HepG2 (cell line): ENCODE measurements at regions not wholly inside any gene's neighbourhood (a gene's known extent, or its start where the extent isn't known, plus 50 kb on each side); places are given as distances from the start of the nearest gene placed in this dataset.

ENCODE experiments used
- ATAC-seq: fragments of 200-7000 bp; cut with Tn5 transposase; 3 replicates; pipeline ENCODE4 v1.9.1; 2020; ENCODE audit warnings: mild to moderate bottlenecking, moderate library complexity
- BruUV-seq: library from RNA; stranded (reverse); fragments of 400-500 nt; replicated peaks from 2 replicates; lab custom pipeline; 2021; lab: Mats Ljungman, UMichigan
- CTCF ChIA-PET: fragments of 300-600 bp; formaldehyde crosslinking; extraction: SDS; loops from one replicate; lab custom pipeline; 2021; ENCODE audit warnings: low total read pairs, inconsistent platforms, low intra/inter-chr PET ratio; lab: Yijun Ruan, JAX
- POLR2A ChIA-PET: fragments of 350-600 bp; sonication (Branson Sonifier 250); formaldehyde crosslinking; loops from one replicate; lab custom pipeline; 2020; ENCODE audit warnings: antibody characterized with exemption, inconsistent platforms; lab: Yijun Ruan, JAX
- DNase-seq: peaks from one replicate; pipeline ENCODE4 v3.0.0-alpha.2; 2015; ENCODE audit warnings: low spot score
- FAIRE-seq: peaks from 3 replicates; lab custom pipeline; 2011; peaks lifted over from hg19 to GRCh38; lab: Jason Lieb, UNC
- H2AFZ ChIP-seq: one replicate; pipeline ENCODE4 v1.6.1; 2011; ENCODE audit warnings: low read length, inconsistent platforms
- H3K27ac ChIP-seq: fragments of 300-600 bp; 3 replicates; pipeline ENCODE4 v1.8.0; 2011; ENCODE audit warnings: mixed run types, mild to moderate bottlenecking, mixed read lengths, low read length, inconsistent platforms; ENCODE audit not compliant: insufficient read depth; ENCODE audit errors: extremely low read length
- H3K27me3 ChIP-seq, 2 experiments: fragments of 200-600 bp in 1 of 2; 2 replicates in 1 of 2; 3 replicates in 1 of 2; pipeline versions ENCODE4 v1.6.0 to v1.8.0; 2011; ENCODE audit warnings: low read length in 2 of 2, mild to moderate bottlenecking in 2 of 2, moderate library complexity in 2 of 2, inconsistent platforms in 1 of 2; ENCODE audit not compliant: insufficient read depth in 2 of 2, control insufficient read depth in 1 of 2
- H3K36me3 ChIP-seq, 2 experiments: fragments of 200-600 bp in 1 of 2; replicated peaks in 1 of 2; 2 replicates in 1 of 2; 3 replicates in 1 of 2; pipeline versions ENCODE4 v1.5.1 to v1.8.0; 2011; ENCODE audit warnings: low read length in 2 of 2, inconsistent platforms in 1 of 2; ENCODE audit not compliant: insufficient read depth in 2 of 2, control insufficient read depth in 1 of 2
- H3K4me1 ChIP-seq: 2 replicates; pipeline ENCODE4 v1.5.1; 2012; ENCODE audit warnings: low read length, inconsistent platforms; ENCODE audit not compliant: insufficient read depth
- H3K4me2 ChIP-seq: 2 replicates; pipeline ENCODE4 v1.6.0; 2011; ENCODE audit warnings: low read depth, low read length, inconsistent platforms
- H3K4me3 ChIP-seq, 3 experiments: fragments of 200-600 bp in 1 of 3; sonication (generic), shearing (Covaris generic) in 1 of 3; replicated peaks in 1 of 3; 2 replicates each; pipeline ENCODE4 v1.5.1; 2011 to 2016; ENCODE audit warnings: low read length in 3 of 3, inconsistent platforms in 2 of 3, low read depth in 2 of 3, mild to moderate bottlenecking in 2 of 3, control low read depth in 1 of 3, mixed read lengths in 1 of 3; ENCODE audit not compliant: insufficient read depth in 1 of 3
- H3K79me2 ChIP-seq: one replicate; pipeline ENCODE4 v1.6.1; 2011; ENCODE audit warnings: low read length, inconsistent platforms; ENCODE audit not compliant: insufficient read depth
- H3K9ac ChIP-seq: 2 replicates; pipeline ENCODE4 v1.6.0; 2011; ENCODE audit warnings: mild to moderate bottlenecking, low read depth, low read length, inconsistent platforms; ENCODE audit not compliant: insufficient read depth
- H3K9me3 ChIP-seq: 2 replicates; pipeline ENCODE4 v1.5.1; 2012; ENCODE audit warnings: mild to moderate bottlenecking, low read length
- H4K20me1 ChIP-seq: 2 replicates; pipeline ENCODE4 v1.6.0; 2011; ENCODE audit warnings: inconsistent platforms, mild to moderate bottlenecking, low read length, moderate library complexity; ENCODE audit not compliant: insufficient read depth
- GLI4 ChIP-seq: sonication (generic); formaldehyde crosslinking; IDR thresholded peaks from 2 replicates; pipeline ENCODE4 v1.5.1; 2020; ENCODE audit warnings: missing genetic modification reagents, mild to moderate bottlenecking, moderate library complexity, borderline replicate concordance
- NFATC3 ChIP-seq: sonication (generic); formaldehyde crosslinking; IDR thresholded peaks from 2 replicates; pipeline ENCODE4 v1.5.1; 2020; ENCODE audit warnings: mild to moderate bottlenecking, missing genetic modification reagents
- NR0B2 ChIP-seq: sonication (generic); formaldehyde crosslinking; IDR thresholded peaks from 2 replicates; pipeline ENCODE4 v1.4.0; 2020; ENCODE audit warnings: mild to moderate bottlenecking, missing genetic modification reagents
- ZBTB33 ChIP-seq: sonication (generic); formaldehyde crosslinking; IDR thresholded peaks from 2 replicates; pipeline ENCODE4 v1.4.0; 2020; ENCODE audit warnings: missing genetic modification reagents
- ZMYM2 ChIP-seq: sonication (generic); formaldehyde crosslinking; IDR thresholded peaks from 2 replicates; pipeline ENCODE4 v1.8.0; 2022; ENCODE audit warnings: mild to moderate bottlenecking, missing genetic modification reagents
- ZNF513 ChIP-seq: sonication (generic); formaldehyde crosslinking; conservative IDR thresholded peaks from 2 replicates; pipeline ENCODE4 v1.5.0; 2020; ENCODE audit warnings: missing genetic modification reagents
- ZNF598 ChIP-seq: sonication (generic); formaldehyde crosslinking; IDR thresholded peaks from 2 replicates; pipeline ENCODE4 v1.5.1; 2020; ENCODE audit warnings: mild to moderate bottlenecking, missing genetic modification reagents, borderline replicate concordance
- ZNF639 ChIP-seq: conservative IDR thresholded peaks from 2 replicates; pipeline ENCODE4 v1.6.1; 2018; ENCODE audit warnings: missing genetic modification reagents
- ZSCAN25 ChIP-seq: sonication (generic); formaldehyde crosslinking; IDR thresholded peaks from 2 replicates; pipeline ENCODE4 v1.8.0; 2022; ENCODE audit warnings: mild to moderate bottlenecking, missing genetic modification reagents
- WGBS: methylation state at CpG from one replicate; pipeline ENCODE4 v1.1.6; 2017; ENCODE audit warnings: low lambda C conversion rate; 5-methylcytosine and 5-hydroxymethylcytosine counted together
- in situ Hi-C: cut with HindIII; loops from 2 replicates; pipeline ENCODE4 v1.10.0; 2017; ENCODE audit warnings: low pct_unique_long_range_greater_than_20kb; ENCODE audit not compliant: extremely low pct_ligation_motif_present
- intact Hi-C: fragments of 100-400 bp; cut with micrococcal nuclease; formaldehyde crosslinking; loops from one replicate; pipeline ENCODE4 v1.10.0; 2022; ENCODE audit not compliant: unreplicated experiment
- TF ChIP-seq, protein P1 (sequence below): sonication (generic); formaldehyde crosslinking; IDR thresholded peaks from 2 replicates; pipeline ENCODE4; 2020; ENCODE audit warnings: missing genetic modification reagents, mild to moderate bottlenecking, borderline replicate concordance

DNA sequence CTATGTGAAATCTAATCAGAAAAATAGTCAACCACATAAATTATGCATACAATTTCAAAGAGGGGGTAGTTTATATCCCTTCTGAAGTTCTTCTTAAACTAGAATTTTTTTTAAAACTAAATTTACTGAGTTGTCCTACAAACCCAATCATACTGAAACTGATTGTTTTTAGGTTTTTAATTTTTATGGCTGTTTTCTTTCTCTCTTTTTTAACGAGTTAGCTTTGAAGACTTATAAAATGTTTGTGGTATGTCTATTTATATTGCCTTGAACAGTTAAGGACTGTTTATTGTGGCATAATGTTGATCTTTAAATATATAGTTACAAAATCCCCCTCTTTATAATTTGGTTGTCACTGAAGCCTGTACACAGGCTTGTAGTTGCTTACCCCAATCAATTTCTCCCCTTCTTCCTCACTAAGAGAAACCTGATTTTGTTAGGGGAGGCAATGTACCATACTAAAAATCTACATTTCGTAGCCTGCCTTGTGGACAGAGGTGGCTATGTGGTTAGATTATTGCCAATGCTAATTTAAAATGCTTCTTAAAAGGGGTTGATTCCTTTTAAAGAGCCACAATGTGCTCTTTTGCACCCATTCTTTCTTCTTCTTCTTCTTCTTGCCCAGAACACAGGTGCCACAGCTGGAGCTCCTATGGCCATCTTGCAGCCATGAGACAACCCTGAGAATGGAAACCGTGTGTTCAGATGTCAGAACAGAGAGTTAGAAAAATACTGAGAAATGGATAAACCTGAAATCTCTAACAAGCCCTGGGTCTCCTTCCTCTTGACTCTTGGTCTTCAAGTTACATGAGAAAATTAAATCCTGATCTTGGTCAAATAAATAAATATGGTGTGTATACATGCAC is 102.7 kb upstream of the ZNF827 start (continued):
- TF ChIP-seq ZNF598 (no peak), GLI4 (CRISPR knock-in tag) (no peak), NR0B2 (CRISPR knock-in tag) (no peak)

GRCh38 chr4:146040623-146041022 is 102.0 kb upstream of the ZNF827 start:
- no peak for FAIRE-seq
- CTCF ChIA-PET: no interaction called here
- no TSS peak for BruUV-seq

More at GRCh38 chr4:146040623-146041022, 102.0 kb upstream of the ZNF827 start:
- 0% methylated on average over 1 of the region's 1 CpG for WGBS
- Histone ChIP-seq H3K4me2 (no peak overlapping the region), H3K9me3 (no peaks in the 10 kb centered on the region), H3K27me3 (no peaks in the 10 kb centered on the region), H2AFZ (no peak overlapping the region), H4K20me1 (no peaks in the 10 kb centered on the region), H3K79me2 (no peaks in the 10 kb centered on the region), H3K36me3 (no peaks in the 10 kb centered on the region), H3K9ac (no peak overlapping the region), H3K27ac (no peak overlapping the region), H3K4me1 (no peaks in the 10 kb centered on the region), H3K4me3 (no peak overlapping the region)
- DNase-seq: no peak
- no peak for ATAC-seq
- intact Hi-C loops: no loop called here
- in situ Hi-C loops: no loop called here
- TF ChIP-seq, protein P1, sequence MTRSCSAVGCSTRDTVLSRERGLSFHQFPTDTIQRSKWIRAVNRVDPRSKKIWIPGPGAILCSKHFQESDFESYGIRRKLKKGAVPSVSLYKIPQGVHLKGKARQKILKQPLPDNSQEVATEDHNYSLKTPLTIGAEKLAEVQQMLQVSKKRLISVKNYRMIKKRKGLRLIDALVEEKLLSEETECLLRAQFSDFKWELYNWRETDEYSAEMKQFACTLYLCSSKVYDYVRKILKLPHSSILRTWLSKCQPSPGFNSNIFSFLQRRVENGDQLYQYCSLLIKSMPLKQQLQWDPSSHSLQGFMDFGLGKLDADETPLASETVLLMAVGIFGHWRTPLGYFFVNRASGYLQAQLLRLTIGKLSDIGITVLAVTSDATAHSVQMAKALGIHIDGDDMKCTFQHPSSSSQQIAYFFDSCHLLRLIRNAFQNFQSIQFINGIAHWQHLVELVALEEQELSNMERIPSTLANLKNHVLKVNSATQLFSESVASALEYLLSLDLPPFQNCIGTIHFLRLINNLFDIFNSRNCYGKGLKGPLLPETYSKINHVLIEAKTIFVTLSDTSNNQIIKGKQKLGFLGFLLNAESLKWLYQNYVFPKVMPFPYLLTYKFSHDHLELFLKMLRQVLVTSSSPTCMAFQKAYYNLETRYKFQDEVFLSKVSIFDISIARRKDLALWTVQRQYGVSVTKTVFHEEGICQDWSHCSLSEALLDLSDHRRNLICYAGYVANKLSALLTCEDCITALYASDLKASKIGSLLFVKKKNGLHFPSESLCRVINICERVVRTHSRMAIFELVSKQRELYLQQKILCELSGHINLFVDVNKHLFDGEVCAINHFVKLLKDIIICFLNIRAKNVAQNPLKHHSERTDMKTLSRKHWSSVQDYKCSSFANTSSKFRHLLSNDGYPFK (CRISPR knock-in tag): no peak
- TF ChIP-seq ZSCAN25 (CRISPR knock-in tag): no peak
- no peak for TF ChIP-seq ZNF639 (CRISPR knock-in tag)
- no peak for TF ChIP-seq ZMYM2 (CRISPR knock-in tag)
- no peak for TF ChIP-seq ZBTB33 (CRISPR knock-in tag)
- TF ChIP-seq NFATC3 (CRISPR knock-in tag): no peak
- no peak for TF ChIP-seq ZNF513
- POLR2A ChIA-PET: no interaction called here
